ENCODE measurements at regions not wholly inside any gene's neighbourhood (a gene's known extent, or its start where the extent isn't known, plus 50 kb on each side); places are given as distances from the start of the nearest gene placed in this dataset.
"Not testable (repeated sequence)": the region's sequence is repeated elsewhere in the genome, so short reads cannot be mapped to it uniquely, and the experiment has no call there.

GRCh38 chr10:53029872-53030849, 257.6 kb upstream of the MBL2 start:
- intact Hi-C loops (cut with micrococcal nuclease; ENCODE audit: unreplicated experiment) = loop anchor here (5.0 kb wide), 4 partner anchors 63 to 148 kb away; no protein-coding TSS in a partner anchor
- peak overlapping the region; percentile 86 for H3K27ac Mint-ChIP-seq (ENCODE audit: unreplicated experiment)
- H3K9me3 Mint-ChIP-seq (ENCODE audit: unreplicated experiment); H3K36me3 ChIP-seq (ENCODE audit: control insufficient read depth, insufficient read depth, low read length); H3K27me3 ChIP-seq (replicated peaks; ENCODE audit: control insufficient read depth, insufficient read depth, low read length); H3K9me3 ChIP-seq; H3K27me3 Mint-ChIP-seq (ENCODE audit: insufficient read depth, unreplicated experiment): not testable (repeated sequence)
- peaks cover 31% of the 10 kb centered on the region for H3K4me1 ChIP-seq
- CTCF ChIA-PET = interaction anchor here (1.1 kb wide), 1 partner anchor 22 kb away, joined by 3 read pairs; no protein-coding TSS in a partner anchor
- BruUV-seq (replicated peaks) = TSS peak; percentile 87
- peak overlapping the region; percentile 39 for H3K4me3 ChIP-seq (ENCODE audit: low read depth, low read length)
- peak; percentile 78 to 82 for DNase-seq
- H3K36me3 Mint-ChIP-seq (ENCODE audit: insufficient read depth, unreplicated experiment) = peaks cover 13% of the 10 kb centered on the region
- POLR2A ChIA-PET = interaction anchor here (0.9 to 1.4 kb wide), 3 partner anchors 10 to 146 kb away, joined by 4 to 6 read pairs (median 4); no protein-coding TSS in a partner anchor
- peaks cover 22% of the 10 kb centered on the region for H3K4me1 Mint-ChIP-seq (ENCODE audit: low read depth, unreplicated experiment)
- peak overlapping the region; percentile 70 for H3K4me3 Mint-ChIP-seq (ENCODE audit: unreplicated experiment)

- Mint-ChIP-seq H3K27ac (ENCODE audit: unreplicated experiment) (peak overlapping the region; percentile 86), H3K4me1 (ENCODE audit: low read depth, unreplicated experiment) (peaks cover 22% of the 10 kb centered on the region), H3K27me3 (ENCODE audit: insufficient read depth, unreplicated experiment) (no peaks in the 10 kb centered on the region), H3K4me3 (ENCODE audit: unreplicated experiment) (peak overlapping the region; percentile 70), H3K9me3 (ENCODE audit: unreplicated experiment) (no peaks in the 10 kb centered on the region), H3K36me3 (ENCODE audit: insufficient read depth, unreplicated experiment) (peaks cover 13% of the 10 kb centered on the region)
- POLR2A ChIA-PET = interaction anchor here (1.3 to 1.4 kb wide), 2 partner anchors 10 to 23 kb away, joined by 4 read pairs; no protein-coding TSS in a partner anchor
- Histone ChIP-seq H3K4me1 (peaks cover 31% of the 10 kb centered on the region), H3K27me3 (replicated peaks; ENCODE audit: control insufficient read depth, insufficient read depth, low read length) (no peaks in the 10 kb centered on the region), H3K36me3 (ENCODE audit: control insufficient read depth, insufficient read depth, low read length) (no peaks in the 10 kb centered on the region), H3K4me3 (ENCODE audit: low read depth, low read length) (peak overlapping the region; percentile 39), H3K9me3 (no peaks in the 10 kb centered on the region)
- intact Hi-C loops (cut with micrococcal nuclease; ENCODE audit: unreplicated experiment) = no loop called here
- TSS peak; percentile 97 for BruUV-seq (replicated peaks)
- CTCF ChIA-PET = no interaction called here
- peak; percentile 41 to 43 for DNase-seq
- no peak for TF ChIP-seq CTCF (IDR thresholded peaks at IDR 0.05; ENCODE audit: insufficient read depth in 1 of 2, low read depth in 1 of 2, low read length in 1 of 2, severe bottlenecking in 1 of 2, unreplicated experiment in 1 of 2)
Measured at GRCh38 chr10:53029449-53029848, 256.9 kb upstream of the MBL2 start.

GRCh38 chr10:53025765-53026164, 253.2 kb upstream of the MBL2 start:
- POLR2A ChIA-PET; H3K27me3 Mint-ChIP-seq (ENCODE audit: insufficient read depth, unreplicated experiment); H3K9me3 ChIP-seq; BruUV-seq (replicated peaks); intact Hi-C loops (cut with micrococcal nuclease; ENCODE audit: unreplicated experiment); H3K27ac Mint-ChIP-seq (ENCODE audit: unreplicated experiment); H3K9me3 Mint-ChIP-seq (ENCODE audit: unreplicated experiment); H3K36me3 ChIP-seq (ENCODE audit: control insufficient read depth, insufficient read depth, low read length); H3K27me3 ChIP-seq (replicated peaks; ENCODE audit: control insufficient read depth, insufficient read depth, low read length); CTCF ChIA-PET; H3K4me3 Mint-ChIP-seq (ENCODE audit: unreplicated experiment); H3K4me3 ChIP-seq (ENCODE audit: low read depth, low read length); DNase-seq: not testable (repeated sequence)
- peaks cover 29% of the 10 kb centered on the region for H3K4me1 Mint-ChIP-seq (ENCODE audit: low read depth, unreplicated experiment)
- peaks cover 39% of the 10 kb centered on the region for H3K4me1 ChIP-seq
- H3K36me3 Mint-ChIP-seq (ENCODE audit: insufficient read depth, unreplicated experiment) = peaks cover 19% of the 10 kb centered on the region

GRCh38 chr10:53025172-53025711, 252.7 kb upstream of the MBL2 start:
- H3K36me3 ChIP-seq (ENCODE audit: control insufficient read depth, insufficient read depth, low read length) = peaks cover 9% of the 10 kb centered on the region
- Mint-ChIP-seq H3K27me3 (ENCODE audit: insufficient read depth, unreplicated experiment) (no peaks in the 10 kb centered on the region), H3K4me1 (ENCODE audit: low read depth, unreplicated experiment) (peaks cover 23% of the 10 kb centered on the region), H3K36me3 (ENCODE audit: insufficient read depth, unreplicated experiment) (peaks cover 15% of the 10 kb centered on the region), H3K4me3 (ENCODE audit: unreplicated experiment) (no peak overlapping the region), H3K9me3 (ENCODE audit: unreplicated experiment) (no peaks in the 10 kb centered on the region), H3K27ac (ENCODE audit: unreplicated experiment) (no peak overlapping the region)
- ChIA-PET POLR2A (no interaction called here), CTCF (no interaction called here)
- H3K4me1 ChIP-seq = peaks cover 39% of the 10 kb centered on the region
- intact Hi-C loops (cut with micrococcal nuclease; ENCODE audit: unreplicated experiment) = no loop called here
- no peaks in the 10 kb centered on the region for H3K9me3 ChIP-seq
- no peak for DNase-seq
- no peaks in the 10 kb centered on the region for H3K27me3 ChIP-seq (replicated peaks; ENCODE audit: control insufficient read depth, insufficient read depth, low read length)
- BruUV-seq (replicated peaks) = no TSS peak
- no peak for TF ChIP-seq CTCF (IDR thresholded peaks at IDR 0.05; ENCODE audit: insufficient read depth in 1 of 2, low read depth in 1 of 2, low read length in 1 of 2, severe bottlenecking in 1 of 2, unreplicated experiment in 1 of 2)
- H3K4me3 ChIP-seq (ENCODE audit: low read depth, low read length) = no peak overlapping the region
